K562 (cell line): ENCODE measurements at regions not wholly inside any gene's neighbourhood (a gene's known extent, or its start where the extent isn't known, plus 50 kb on each side); places are given as distances from the start of the nearest gene placed in this dataset.

ENCODE experiments used
- TF ChIP-seq, protein P1 (sequence below): fragments of 450-650 bp; IDR thresholded peaks from 2 replicates; pipeline ENCODE4 v1.6.1; 2016; ENCODE audit warnings: low read depth
- TF ChIP-seq, protein P2 (sequence below): fragments of 450-650 bp; formaldehyde crosslinking; IDR thresholded peaks from 2 replicates; pipeline ENCODE4 v1.4.0; 2020; ENCODE audit warnings: mild to moderate bottlenecking, moderate library complexity
- TF ChIP-seq, protein P3 (sequence below): sonication (generic); formaldehyde crosslinking; IDR thresholded peaks from 2 replicates; pipeline ENCODE4 v1.8.1; 2023; ENCODE audit warnings: mild to moderate bottlenecking, missing genetic modification reagents

DNA sequence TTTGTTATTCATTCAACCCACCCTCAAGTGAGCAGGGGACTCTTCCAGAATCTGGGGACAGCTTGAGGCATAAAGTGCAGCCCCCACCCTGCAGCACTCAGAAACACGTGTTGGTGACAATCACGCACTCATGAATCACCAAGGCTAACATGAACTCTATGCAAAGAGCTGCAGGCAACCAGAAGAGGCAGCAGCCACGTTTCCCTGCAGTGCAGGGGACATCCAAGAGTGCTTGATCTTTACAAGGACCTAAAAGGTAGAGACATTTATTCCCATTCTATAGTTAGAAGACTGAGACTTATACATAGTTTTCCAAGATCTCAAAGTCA lies 135.2 kb upstream of the GDF10 start (continued):
- TF ChIP-seq, protein P1, sequence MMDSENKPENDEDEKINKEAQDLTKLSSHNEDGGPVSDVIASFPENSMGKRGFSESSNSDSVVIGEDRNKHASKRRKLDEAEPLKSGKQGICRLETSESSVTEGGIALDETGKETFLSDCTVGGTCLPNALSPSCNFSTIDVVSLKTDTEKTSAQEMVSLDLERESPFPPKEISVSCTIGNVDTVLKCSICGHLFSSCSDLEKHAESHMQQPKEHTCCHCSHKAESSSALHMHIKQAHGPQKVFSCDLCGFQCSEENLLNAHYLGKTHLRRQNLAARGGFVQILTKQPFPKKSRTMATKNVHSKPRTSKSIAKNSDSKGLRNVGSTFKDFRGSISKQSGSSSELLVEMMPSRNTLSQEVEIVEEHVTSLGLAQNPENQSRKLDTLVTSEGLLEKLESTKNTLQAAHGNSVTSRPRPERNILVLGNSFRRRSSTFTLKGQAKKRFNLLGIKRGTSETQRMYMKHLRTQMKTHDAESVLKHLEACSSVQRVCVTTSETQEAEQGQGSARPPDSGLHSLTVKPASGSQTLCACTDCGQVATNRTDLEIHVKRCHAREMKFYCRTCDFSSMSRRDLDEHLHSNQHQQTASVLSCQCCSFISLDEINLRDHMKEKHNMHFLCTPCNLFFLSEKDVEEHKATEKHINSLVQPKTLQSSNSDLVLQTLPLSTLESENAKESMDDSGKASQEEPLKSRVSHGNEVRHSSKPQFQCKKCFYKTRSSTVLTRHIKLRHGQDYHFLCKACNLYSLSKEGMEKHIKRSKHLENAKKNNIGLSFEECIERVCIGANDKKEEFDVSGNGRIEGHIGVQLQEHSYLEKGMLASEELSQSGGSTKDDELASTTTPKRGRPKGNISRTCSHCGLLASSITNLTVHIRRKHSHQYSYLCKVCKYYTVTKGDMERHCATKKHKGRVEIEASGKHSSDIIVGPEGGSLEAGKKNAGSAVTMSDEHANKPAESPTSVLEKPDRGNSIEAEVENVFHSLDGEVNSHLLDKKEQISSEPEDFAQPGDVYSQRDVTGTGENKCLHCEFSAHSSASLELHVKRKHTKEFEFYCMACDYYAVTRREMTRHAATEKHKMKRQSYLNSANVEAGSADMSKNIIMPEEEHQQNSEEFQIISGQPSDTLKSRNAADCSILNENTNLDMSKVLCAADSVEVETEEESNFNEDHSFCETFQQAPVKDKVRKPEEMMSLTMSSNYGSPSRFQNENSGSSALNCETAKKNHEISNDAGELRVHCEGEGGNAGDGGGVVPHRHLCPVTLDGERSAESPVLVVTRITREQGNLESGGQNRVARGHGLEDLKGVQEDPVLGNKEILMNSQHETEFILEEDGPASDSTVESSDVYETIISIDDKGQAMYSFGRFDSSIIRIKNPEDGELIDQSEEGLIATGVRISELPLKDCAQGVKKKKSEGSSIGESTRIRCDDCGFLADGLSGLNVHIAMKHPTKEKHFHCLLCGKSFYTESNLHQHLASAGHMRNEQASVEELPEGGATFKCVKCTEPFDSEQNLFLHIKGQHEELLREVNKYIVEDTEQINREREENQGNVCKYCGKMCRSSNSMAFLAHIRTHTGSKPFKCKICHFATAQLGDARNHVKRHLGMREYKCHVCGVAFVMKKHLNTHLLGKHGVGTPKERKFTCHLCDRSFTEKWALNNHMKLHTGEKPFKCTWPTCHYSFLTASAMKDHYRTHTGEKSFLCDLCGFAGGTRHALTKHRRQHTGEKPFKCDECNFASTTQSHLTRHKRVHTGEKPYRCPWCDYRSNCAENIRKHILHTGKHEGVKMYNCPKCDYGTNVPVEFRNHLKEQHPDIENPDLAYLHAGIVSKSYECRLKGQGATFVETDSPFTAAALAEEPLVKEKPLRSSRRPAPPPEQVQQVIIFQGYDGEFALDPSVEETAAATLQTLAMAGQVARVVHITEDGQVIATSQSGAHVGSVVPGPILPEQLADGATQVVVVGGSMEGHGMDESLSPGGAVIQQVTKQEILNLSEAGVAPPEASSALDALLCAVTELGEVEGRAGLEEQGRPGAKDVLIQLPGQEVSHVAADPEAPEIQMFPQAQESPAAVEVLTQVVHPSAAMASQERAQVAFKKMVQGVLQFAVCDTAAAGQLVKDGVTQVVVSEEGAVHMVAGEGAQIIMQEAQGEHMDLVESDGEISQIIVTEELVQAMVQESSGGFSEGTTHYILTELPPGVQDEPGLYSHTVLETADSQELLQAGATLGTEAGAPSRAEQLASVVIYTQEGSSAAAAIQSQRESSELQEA, result no peak
- TF ChIP-seq, protein P2, sequence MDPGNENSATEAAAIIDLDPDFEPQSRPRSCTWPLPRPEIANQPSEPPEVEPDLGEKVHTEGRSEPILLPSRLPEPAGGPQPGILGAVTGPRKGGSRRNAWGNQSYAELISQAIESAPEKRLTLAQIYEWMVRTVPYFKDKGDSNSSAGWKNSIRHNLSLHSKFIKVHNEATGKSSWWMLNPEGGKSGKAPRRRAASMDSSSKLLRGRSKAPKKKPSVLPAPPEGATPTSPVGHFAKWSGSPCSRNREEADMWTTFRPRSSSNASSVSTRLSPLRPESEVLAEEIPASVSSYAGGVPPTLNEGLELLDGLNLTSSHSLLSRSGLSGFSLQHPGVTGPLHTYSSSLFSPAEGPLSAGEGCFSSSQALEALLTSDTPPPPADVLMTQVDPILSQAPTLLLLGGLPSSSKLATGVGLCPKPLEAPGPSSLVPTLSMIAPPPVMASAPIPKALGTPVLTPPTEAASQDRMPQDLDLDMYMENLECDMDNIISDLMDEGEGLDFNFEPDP, result no peak
- TF ChIP-seq, protein P3, sequence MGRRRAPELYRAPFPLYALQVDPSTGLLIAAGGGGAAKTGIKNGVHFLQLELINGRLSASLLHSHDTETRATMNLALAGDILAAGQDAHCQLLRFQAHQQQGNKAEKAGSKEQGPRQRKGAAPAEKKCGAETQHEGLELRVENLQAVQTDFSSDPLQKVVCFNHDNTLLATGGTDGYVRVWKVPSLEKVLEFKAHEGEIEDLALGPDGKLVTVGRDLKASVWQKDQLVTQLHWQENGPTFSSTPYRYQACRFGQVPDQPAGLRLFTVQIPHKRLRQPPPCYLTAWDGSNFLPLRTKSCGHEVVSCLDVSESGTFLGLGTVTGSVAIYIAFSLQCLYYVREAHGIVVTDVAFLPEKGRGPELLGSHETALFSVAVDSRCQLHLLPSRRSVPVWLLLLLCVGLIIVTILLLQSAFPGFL (CRISPR knock-in tag), result no peak
